HG03457 (cell line): ENCODE measurements at regions not wholly inside any gene's neighbourhood (a gene's known extent, or its start where the extent isn't known, plus 50 kb on each side); places are given as distances from the start of the nearest gene placed in this dataset.
"Not testable (repeated sequence)": the region's sequence is repeated elsewhere in the genome, so short reads cannot be mapped to it uniquely, and the experiment has no call there.

Experiments
- ATAC-seq: cut with Tn5 transposase; IDR thresholded peaks from one replicate; pipeline ENCODE4 v1.9.1; 2021; ENCODE audit warnings: moderate number of reproducible peaks; ENCODE audit not compliant: unreplicated experiment

GRCh38 chr11:37503411-37504059 lies 905.5 kb upstream of the RAG2 start:
- peak; percentile 44 for ATAC-seq

GRCh38 chr11:37502202-37502601 lies 904.2 kb upstream of the RAG2 start:
- no peak for ATAC-seq

GRCh38 chr11:37500425-37500824 lies 902.4 kb upstream of the RAG2 start:
- ATAC-seq = no peak

- ATAC-seq = no peak
These were observed 899.3 kb upstream of the RAG2 start for GRCh38 chr11:37497326-37497725.

GRCh38 chr11:37496201-37496600 lies 898.2 kb upstream of the RAG2 start:
- no peak for ATAC-seq

GRCh38 chr11:37484298-37484697 lies 886.3 kb upstream of the RAG2 start:
- no peak for ATAC-seq

GRCh38 chr11:37483761-37484160 lies 885.7 kb upstream of the RAG2 start:
- ATAC-seq = no peak

GRCh38 chr11:37474889-37475288 lies 876.9 kb upstream of the RAG2 start:
- ATAC-seq = no peak

GRCh38 chr11:37468344-37468743 lies 870.3 kb upstream of the RAG2 start:
- ATAC-seq = no peak

- no peak for ATAC-seq
These were observed 867.2 kb upstream of the RAG2 start for GRCh38 chr11:37465221-37465620.

- no peak for ATAC-seq
These were observed 861.4 kb upstream of the RAG2 start for GRCh38 chr11:37459456-37459855.

GRCh38 chr11:37456746-37457145 lies 858.7 kb upstream of the RAG2 start:
- no peak for ATAC-seq

GRCh38 chr11:37451903-37452302 lies 853.9 kb upstream of the RAG2 start:
- ATAC-seq = no peak

GRCh38 chr11:37450613-37451012 lies 852.6 kb upstream of the RAG2 start:
- no peak for ATAC-seq

GRCh38 chr11:37449146-37449545 lies 851.1 kb upstream of the RAG2 start:
- no peak for ATAC-seq

GRCh38 chr11:37442576-37442975 lies 844.5 kb upstream of the RAG2 start:
- no peak for ATAC-seq

- not testable (repeated sequence) for ATAC-seq
These were observed 833.7 kb upstream of the RAG2 start for GRCh38 chr11:37431633-37432230.

- ATAC-seq = not testable (repeated sequence)
These were observed 833.1 kb upstream of the RAG2 start for GRCh38 chr11:37430966-37431632.

- ATAC-seq = no peak
These were observed 824.5 kb upstream of the RAG2 start for GRCh38 chr11:37422511-37422910.

GRCh38 chr11:37411289-37411688 lies 813.3 kb upstream of the RAG2 start:
- ATAC-seq = no peak

- ATAC-seq = no peak
These were observed 811.1 kb upstream of the RAG2 start for GRCh38 chr11:37409124-37409523.

GRCh38 chr11:37407461-37407860 lies 809.4 kb upstream of the RAG2 start:
- no peak for ATAC-seq
